GM23338 (cell line): ENCODE measurements at regions not wholly inside any gene's neighbourhood (a gene's known extent, or its start where the extent isn't known, plus 50 kb on each side); places are given as distances from the start of the nearest gene placed in this dataset.

Experiments
- ATAC-seq: fragments of 200-7000 bp; cut with Tn5 transposase; 3 replicates; pipeline ENCODE4 v1.9.1; 2020
- DNase-seq: peaks from one replicate; pipeline ENCODE4 v3.0.0-alpha.2; 2015; ENCODE audit warnings: low spot score
- H2AFZ ChIP-seq: fragments of 200-600 bp; sonication (generic); 2 replicates; pipeline ENCODE4 v1.8.0; 2016; ENCODE audit warnings: antibody characterized with exemption, mild to moderate bottlenecking, moderate library complexity
- H3F3A ChIP-seq: fragments of 200-600 bp; sonication (generic); replicated peaks from 2 replicates; pipeline ENCODE4 v1.8.0; 2017; ENCODE audit warnings: antibody characterized with exemption, mixed run types, low read depth
- H3K27ac ChIP-seq: fragments of 200-600 bp; sonication (generic); 2 replicates; pipeline ENCODE4 v1.6.1; 2016; ENCODE audit warnings: low read depth
- H3K27me3 ChIP-seq: fragments of 200-600 bp; sonication (generic); 2 replicates; pipeline ENCODE4 v1.8.0; 2016; ENCODE audit warnings: mild to moderate bottlenecking, mixed run types, moderate library complexity; ENCODE audit not compliant: insufficient read depth
- H3K36me3 ChIP-seq: fragments of 200-600 bp; sonication (generic); 2 replicates; pipeline ENCODE4 v1.8.0; 2016; ENCODE audit warnings: mild to moderate bottlenecking; ENCODE audit not compliant: insufficient read depth
- H3K4me1 ChIP-seq: fragments of 200-600 bp; sonication (generic); 2 replicates; pipeline ENCODE4 v1.8.0; 2016; ENCODE audit warnings: mild to moderate bottlenecking, moderate library complexity; ENCODE audit not compliant: insufficient read depth
- H3K4me2 ChIP-seq: fragments of 200-600 bp; sonication (generic); 2 replicates; pipeline ENCODE4 v1.7.1; 2017; ENCODE audit warnings: mixed run types
- H3K4me3 ChIP-seq: fragments of 200-600 bp; sonication (generic); 2 replicates; pipeline ENCODE4 v1.6.1; 2016; ENCODE audit warnings: mixed run types
- H3K79me2 ChIP-seq: fragments of 200-600 bp; sonication (generic); replicated peaks from 2 replicates; pipeline ENCODE4 v1.8.0; 2017; ENCODE audit warnings: mild to moderate bottlenecking; ENCODE audit not compliant: insufficient read depth
- H3K9me2 ChIP-seq: fragments of 200-600 bp; sonication (generic); 2 replicates; pipeline ENCODE4 v1.8.0; 2017; ENCODE audit not compliant: insufficient read depth
- H4K20me1 ChIP-seq: fragments of 200-600 bp; sonication (generic); replicated peaks from 2 replicates; pipeline ENCODE4 v1.8.0; 2017; ENCODE audit warnings: mild to moderate bottlenecking; ENCODE audit not compliant: insufficient read depth
- H3K27ac Mint-ChIP-seq: 2 replicates; pipeline ENCODE4 v1.8.0; 2020; ENCODE audit warnings: inconsistent platforms, mild to moderate bottlenecking, moderate library complexity, mixed read lengths
- H3K27me3 Mint-ChIP-seq: 3 replicates; pipeline ENCODE4 v1.8.0; 2022; ENCODE audit warnings: low read depth, mild to moderate bottlenecking, moderate library complexity, mixed read lengths, inconsistent platforms; ENCODE audit not compliant: insufficient read depth, poor library complexity
- H3K36me3 Mint-ChIP-seq: 3 replicates; pipeline ENCODE4 v1.8.0; 2021; ENCODE audit warnings: low read depth, mild to moderate bottlenecking, inconsistent platforms, moderate library complexity, mixed read lengths
- H3K4me1 Mint-ChIP-seq: 3 replicates; pipeline ENCODE4 v1.8.0; 2020; ENCODE audit warnings: mild to moderate bottlenecking, inconsistent platforms, mixed read lengths
- H3K4me3 Mint-ChIP-seq: 3 replicates; pipeline ENCODE4 v1.8.0; 2021; ENCODE audit warnings: moderate library complexity, mild to moderate bottlenecking, inconsistent platforms, mixed read lengths
- H3K9me3 Mint-ChIP-seq: 3 replicates; pipeline ENCODE4 v1.8.0; 2020; ENCODE audit warnings: moderate library complexity, mild to moderate bottlenecking, inconsistent platforms, mixed read lengths
- CREB1 ChIP-seq: fragments of 250-450 bp; sonication (Bioruptor Pico); IDR thresholded peaks from 2 replicates; pipeline ENCODE4 v1.5.0; 2020; ENCODE audit warnings: low read depth, mild to moderate bottlenecking, moderate library complexity
- CTCF ChIP-seq, 2 experiments: fragments of 200-600 bp in 1 of 2; sonication (generic) in 1 of 2; conservative IDR thresholded peaks; 2 replicates each; pipeline versions ENCODE4 v1.5.1 to v1.6.1; 2016 to 2017; ENCODE audit warnings: antibody characterized with exemption in 2 of 2, low read depth in 2 of 2, mild to moderate bottlenecking in 2 of 2, moderate library complexity in 1 of 2
- EZH2 ChIP-seq: fragments of 200-600 bp; sonication (generic); IDR thresholded peaks from one replicate; pipeline ENCODE4 v1.8.0; 2017; ENCODE audit warnings: antibody characterized with exemption, mild to moderate bottlenecking, low read depth; ENCODE audit not compliant: unreplicated experiment
- EZH2phosphoT487 ChIP-seq: fragments of 200-600 bp; sonication (generic); IDR thresholded peaks from one replicate; pipeline ENCODE4 v1.8.1; 2018; ENCODE audit warnings: antibody characterized with exemption; ENCODE audit not compliant: unreplicated experiment
- JUNB ChIP-seq: IDR thresholded peaks from one replicate; pipeline ENCODE4 v1.6.1; 2016; ENCODE audit warnings: antibody characterized with exemption; ENCODE audit not compliant: unreplicated experiment
- NANOG ChIP-seq: IDR thresholded peaks from 2 replicates; pipeline ENCODE4 v1.6.1; 2016; ENCODE audit warnings: antibody characterized with exemption, borderline replicate concordance
- POLR2AphosphoS5 ChIP-seq: IDR thresholded peaks from 2 replicates; pipeline ENCODE4 v1.6.1; 2016; ENCODE audit warnings: antibody characterized with exemption, low read depth
- STAT1 ChIP-seq: IDR thresholded peaks from one replicate; pipeline ENCODE4 v1.6.1; 2016; ENCODE audit warnings: antibody characterized with exemption; ENCODE audit not compliant: unreplicated experiment
- ZNF114 ChIP-seq: fragments of 250-450 bp; sonication (Bioruptor Pico); IDR thresholded peaks from 2 replicates; pipeline ENCODE4 v1.5.0; 2020; ENCODE audit warnings: mild to moderate bottlenecking, moderate library complexity
- ZNF331 ChIP-seq: fragments of 250-450 bp; sonication (Bioruptor Pico); IDR thresholded peaks from 2 replicates; pipeline ENCODE4 v1.5.0; 2020; ENCODE audit warnings: low read depth, mild to moderate bottlenecking, moderate library complexity
- TF ChIP-seq, protein P1 (sequence below): fragments of 250-450 bp; sonication (Bioruptor Pico); IDR thresholded peaks from 2 replicates; pipeline ENCODE4 v1.5.0; 2020; ENCODE audit warnings: mild to moderate bottlenecking, moderate library complexity
- TF ChIP-seq, protein P2 (sequence below): IDR thresholded peaks from 2 replicates; pipeline ENCODE4 v1.6.1; 2016; ENCODE audit warnings: antibody characterized with exemption

DNA sequence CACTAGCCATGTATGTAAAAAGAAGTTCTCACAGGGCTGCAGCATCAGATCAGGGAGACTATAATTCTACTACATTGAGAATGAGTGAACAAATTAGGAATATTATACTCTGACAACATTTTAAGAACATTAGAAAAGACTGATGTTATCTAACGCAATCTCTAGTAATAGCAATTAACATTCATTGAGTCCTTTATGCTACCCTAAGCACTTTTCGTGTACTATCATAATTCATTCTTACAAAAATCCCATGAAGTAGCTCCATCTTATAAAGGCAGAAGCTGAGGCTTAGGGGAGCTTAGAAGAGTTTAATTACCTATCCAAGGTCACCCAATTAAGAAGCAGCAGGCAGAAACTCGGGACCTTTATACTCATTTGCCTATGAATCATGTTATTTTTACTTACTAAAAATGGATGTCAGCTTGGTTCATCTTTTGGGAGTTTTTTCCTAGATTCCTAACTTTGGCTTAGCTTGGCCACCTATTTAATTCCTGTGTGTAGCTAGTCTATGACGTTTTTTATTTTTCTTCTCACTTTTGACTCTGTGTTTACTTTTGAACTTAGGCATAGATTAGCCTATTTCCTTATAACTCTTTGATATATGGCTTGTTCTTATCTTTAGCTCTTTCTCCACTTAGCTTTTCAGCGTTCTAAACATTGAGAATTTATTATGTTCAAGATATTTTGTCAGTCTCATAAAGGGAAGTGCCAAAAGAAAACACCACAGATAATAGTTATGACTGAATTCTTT lies 333.5 kb upstream of the DCN start:
- no peak overlapping the region for H3K4me3 ChIP-seq
- Mint-ChIP-seq H3K4me1 (peaks cover 25% of the 10 kb centered on the region), H3K9me3 (peaks cover 2% of the 10 kb centered on the region; the same call in 1 of the 3 replicates), H3K4me3 (no peak overlapping the region), H3K27ac (no peak overlapping the region), H3K36me3 (no peaks in the 10 kb centered on the region), H3K27me3 (no peaks in the 10 kb centered on the region)
- no peaks in the 10 kb centered on the region for H3K36me3 ChIP-seq
- H3K4me1 ChIP-seq: peaks cover 29% of the 10 kb centered on the region
- H3K79me2 ChIP-seq: no peaks in the 10 kb centered on the region
- H3F3A ChIP-seq: no peaks in the 10 kb centered on the region
- ATAC-seq (no peak), DNase-seq (no peak)
- TF ChIP-seq CREB1 (CRISPR knock-in tag): no peak
- no peak for TF ChIP-seq ZNF114
- TF ChIP-seq, protein P1, sequence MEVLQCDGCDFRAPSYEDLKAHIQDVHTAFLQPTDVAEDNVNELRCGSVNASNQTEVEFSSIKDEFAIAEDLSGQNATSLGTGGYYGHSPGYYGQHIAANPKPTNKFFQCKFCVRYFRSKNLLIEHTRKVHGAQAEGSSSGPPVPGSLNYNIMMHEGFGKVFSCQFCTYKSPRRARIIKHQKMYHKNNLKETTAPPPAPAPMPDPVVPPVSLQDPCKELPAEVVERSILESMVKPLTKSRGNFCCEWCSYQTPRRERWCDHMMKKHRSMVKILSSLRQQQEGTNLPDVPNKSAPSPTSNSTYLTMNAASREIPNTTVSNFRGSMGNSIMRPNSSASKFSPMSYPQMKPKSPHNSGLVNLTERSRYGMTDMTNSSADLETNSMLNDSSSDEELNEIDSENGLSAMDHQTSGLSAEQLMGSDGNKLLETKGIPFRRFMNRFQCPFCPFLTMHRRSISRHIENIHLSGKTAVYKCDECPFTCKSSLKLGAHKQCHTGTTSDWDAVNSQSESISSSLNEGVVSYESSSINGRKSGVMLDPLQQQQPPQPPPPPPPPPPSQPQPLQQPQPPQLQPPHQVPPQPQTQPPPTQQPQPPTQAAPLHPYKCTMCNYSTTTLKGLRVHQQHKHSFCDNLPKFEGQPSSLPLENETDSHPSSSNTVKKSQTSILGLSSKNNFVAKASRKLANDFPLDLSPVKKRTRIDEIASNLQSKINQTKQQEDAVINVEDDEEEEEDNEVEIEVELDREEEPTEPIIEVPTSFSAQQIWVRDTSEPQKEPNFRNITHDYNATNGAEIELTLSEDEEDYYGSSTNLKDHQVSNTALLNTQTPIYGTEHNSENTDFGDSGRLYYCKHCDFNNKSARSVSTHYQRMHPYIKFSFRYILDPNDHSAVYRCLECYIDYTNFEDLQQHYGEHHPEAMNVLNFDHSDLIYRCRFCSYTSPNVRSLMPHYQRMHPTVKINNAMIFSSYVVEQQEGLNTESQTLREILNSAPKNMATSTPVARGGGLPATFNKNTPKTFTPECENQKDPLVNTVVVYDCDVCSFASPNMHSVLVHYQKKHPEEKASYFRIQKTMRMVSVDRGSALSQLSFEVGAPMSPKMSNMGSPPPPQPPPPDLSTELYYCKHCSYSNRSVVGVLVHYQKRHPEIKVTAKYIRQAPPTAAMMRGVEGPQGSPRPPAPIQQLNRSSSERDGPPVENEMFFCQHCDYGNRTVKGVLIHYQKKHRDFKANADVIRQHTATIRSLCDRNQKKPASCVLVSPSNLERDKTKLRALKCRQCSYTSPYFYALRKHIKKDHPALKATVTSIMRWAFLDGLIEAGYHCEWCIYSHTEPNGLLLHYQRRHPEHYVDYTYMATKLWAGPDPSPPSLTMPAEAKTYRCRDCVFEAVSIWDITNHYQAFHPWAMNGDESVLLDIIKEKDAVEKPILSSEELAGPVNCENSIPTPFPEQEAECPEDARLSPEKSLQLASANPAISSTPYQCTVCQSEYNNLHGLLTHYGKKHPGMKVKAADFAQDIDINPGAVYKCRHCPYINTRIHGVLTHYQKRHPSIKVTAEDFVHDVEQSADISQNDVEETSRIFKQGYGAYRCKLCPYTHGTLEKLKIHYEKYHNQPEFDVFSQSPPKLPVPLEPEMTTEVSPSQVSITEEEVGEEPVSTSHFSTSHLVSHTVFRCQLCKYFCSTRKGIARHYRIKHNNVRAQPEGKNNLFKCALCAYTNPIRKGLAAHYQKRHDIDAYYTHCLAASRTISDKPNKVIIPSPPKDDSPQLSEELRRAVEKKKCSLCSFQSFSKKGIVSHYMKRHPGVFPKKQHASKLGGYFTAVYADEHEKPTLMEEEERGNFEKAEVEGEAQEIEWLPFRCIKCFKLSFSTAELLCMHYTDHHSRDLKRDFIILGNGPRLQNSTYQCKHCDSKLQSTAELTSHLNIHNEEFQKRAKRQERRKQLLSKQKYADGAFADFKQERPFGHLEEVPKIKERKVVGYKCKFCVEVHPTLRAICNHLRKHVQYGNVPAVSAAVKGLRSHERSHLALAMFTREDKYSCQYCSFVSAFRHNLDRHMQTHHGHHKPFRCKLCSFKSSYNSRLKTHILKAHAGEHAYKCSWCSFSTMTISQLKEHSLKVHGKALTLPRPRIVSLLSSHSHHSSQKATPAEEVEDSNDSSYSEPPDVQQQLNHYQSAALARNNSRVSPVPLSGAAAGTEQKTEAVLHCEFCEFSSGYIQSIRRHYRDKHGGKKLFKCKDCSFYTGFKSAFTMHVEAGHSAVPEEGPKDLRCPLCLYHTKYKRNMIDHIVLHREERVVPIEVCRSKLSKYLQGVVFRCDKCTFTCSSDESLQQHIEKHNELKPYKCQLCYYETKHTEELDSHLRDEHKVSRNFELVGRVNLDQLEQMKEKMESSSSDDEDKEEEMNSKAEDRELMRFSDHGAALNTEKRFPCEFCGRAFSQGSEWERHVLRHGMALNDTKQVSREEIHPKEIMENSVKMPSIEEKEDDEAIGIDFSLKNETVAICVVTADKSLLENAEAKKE (CRISPR knock-in tag): no peak
- TF ChIP-seq EZH2: no peak
- H4K20me1 ChIP-seq: no peaks in the 10 kb centered on the region
- peaks cover 10% of the 10 kb centered on the region for H3K9me2 ChIP-seq
- H3K27me3 ChIP-seq: no peaks in the 10 kb centered on the region
- no peak overlapping the region for H2AFZ ChIP-seq
- no peak overlapping the region for H3K4me2 ChIP-seq
- H3K27ac ChIP-seq: no peak overlapping the region

- Mint-ChIP-seq H3K36me3 (no peaks in the 10 kb centered on the region), H3K27ac (no peak overlapping the region; the same call in 1 of the 2 replicates), H3K4me3 (no peak overlapping the region), H3K27me3 (no peaks in the 10 kb centered on the region), H3K4me1 (peaks cover 33% of the 10 kb centered on the region), H3K9me3 (no peaks in the 10 kb centered on the region; the same call in 2 of the 3 replicates)
- no peaks in the 10 kb centered on the region for H3K27me3 ChIP-seq
- H3K4me2 ChIP-seq: peak overlapping the region; percentile 57; the same call in 1 of the 2 replicates
- TF ChIP-seq, protein P2, sequence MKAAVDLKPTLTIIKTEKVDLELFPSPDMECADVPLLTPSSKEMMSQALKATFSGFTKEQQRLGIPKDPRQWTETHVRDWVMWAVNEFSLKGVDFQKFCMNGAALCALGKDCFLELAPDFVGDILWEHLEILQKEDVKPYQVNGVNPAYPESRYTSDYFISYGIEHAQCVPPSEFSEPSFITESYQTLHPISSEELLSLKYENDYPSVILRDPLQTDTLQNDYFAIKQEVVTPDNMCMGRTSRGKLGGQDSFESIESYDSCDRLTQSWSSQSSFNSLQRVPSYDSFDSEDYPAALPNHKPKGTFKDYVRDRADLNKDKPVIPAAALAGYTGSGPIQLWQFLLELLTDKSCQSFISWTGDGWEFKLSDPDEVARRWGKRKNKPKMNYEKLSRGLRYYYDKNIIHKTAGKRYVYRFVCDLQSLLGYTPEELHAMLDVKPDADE: no peak
- TF ChIP-seq EZH2: no peak
- no peak for TF ChIP-seq STAT1
- no peak for TF ChIP-seq POLR2AphosphoS5
- no peak for TF ChIP-seq CTCF (conservative IDR thresholded peaks at IDR 0.05; ENCODE audit: low read depth in 2 of 2)
- no peak for TF ChIP-seq NANOG
- TF ChIP-seq ZNF331 (CRISPR knock-in tag): no peak
- TF ChIP-seq ZNF114: no peak
- no peak for TF ChIP-seq EZH2phosphoT487
- no peak for TF ChIP-seq JUNB
- peaks cover 36% of the 10 kb centered on the region for H3K4me1 ChIP-seq
- peaks cover 10% of the 10 kb centered on the region for H3K9me2 ChIP-seq
- no peak overlapping the region for H3K27ac ChIP-seq
- H3K4me3 ChIP-seq: no peak overlapping the region
- no peak overlapping the region for H2AFZ ChIP-seq
- H4K20me1 ChIP-seq: no peaks in the 10 kb centered on the region
- no peaks in the 10 kb centered on the region for H3F3A ChIP-seq
- no peaks in the 10 kb centered on the region for H3K36me3 ChIP-seq
- no peaks in the 10 kb centered on the region for H3K79me2 ChIP-seq
- DNase-seq: no peak
- no peak for ATAC-seq
Measured at GRCh38 chr12:91513313-91513712, 330.7 kb upstream of the DCN start.
